ENCODE measurements at regions not wholly inside any gene's neighbourhood (a gene's known extent, or its start where the extent isn't known, plus 50 kb on each side); places are given as distances from the start of the nearest gene placed in this dataset.

GRCh38 chr1:98068016-98068415 is 147.2 kb upstream of the DPYD start:
- DNase-seq (ENCODE audit: low read depth in 2 of 2): no peak

- no peak for DNase-seq (ENCODE audit: low read depth in 2 of 2)
Measured at GRCh38 chr1:98066911-98067310, 146.1 kb upstream of the DPYD start.

GRCh38 chr1:98059620-98060019 is 138.8 kb upstream of the DPYD start:
- DNase-seq (ENCODE audit: low read depth in 2 of 2): no peak

- no peak for DNase-seq (ENCODE audit: low read depth in 2 of 2)
Measured at GRCh38 chr1:98058676-98059075, 137.8 kb upstream of the DPYD start.

GRCh38 chr1:98057236-98057910 is 136.5 kb upstream of the DPYD start:
- DNase-seq (ENCODE audit: low read depth in 2 of 2): no peak

GRCh38 chr1:98056781-98057180 is 135.9 kb upstream of the DPYD start:
- DNase-seq (ENCODE audit: low read depth in 2 of 2): no peak

- no peak for DNase-seq (ENCODE audit: low read depth in 2 of 2)
Measured at GRCh38 chr1:98055457-98055856, 134.6 kb upstream of the DPYD start.

- DNase-seq (ENCODE audit: low read depth in 2 of 2): no peak
Measured at GRCh38 chr1:98054786-98055185, 134.0 kb upstream of the DPYD start.

GRCh38 chr1:98054367-98054701 is 133.5 kb upstream of the DPYD start:
- DNase-seq (ENCODE audit: low read depth in 2 of 2): no peak

GRCh38 chr1:98053471-98054366 is 132.9 kb upstream of the DPYD start:
- DNase-seq (ENCODE audit: low read depth in 2 of 2): peak in 1 of 2 donors; percentile 23

GRCh38 chr1:98051065-98051675 is 130.3 kb upstream of the DPYD start:
- peak in 1 of 2 donors; percentile 51 for DNase-seq (ENCODE audit: low read depth in 2 of 2)

GRCh38 chr1:98049370-98050135 is 128.7 kb upstream of the DPYD start:
- DNase-seq (ENCODE audit: low read depth in 2 of 2): no peak

GRCh38 chr1:98048751-98049325 is 128.0 kb upstream of the DPYD start:
- no peak for DNase-seq (ENCODE audit: low read depth in 2 of 2)

- peak in 1 of 2 donors; percentile 7 for DNase-seq (ENCODE audit: low read depth in 2 of 2)
Measured at GRCh38 chr1:98048244-98048643, 127.4 kb upstream of the DPYD start.

- no peak for DNase-seq (ENCODE audit: low read depth in 2 of 2)
Measured at GRCh38 chr1:98047171-98047570, 126.3 kb upstream of the DPYD start.

- DNase-seq (ENCODE audit: low read depth in 2 of 2): no peak
Measured at GRCh38 chr1:98045767-98046641, 125.2 kb upstream of the DPYD start.

GRCh38 chr1:98045211-98045766 is 124.5 kb upstream of the DPYD start:
- DNase-seq (ENCODE audit: low read depth in 2 of 2): no peak

- DNase-seq (ENCODE audit: low read depth in 2 of 2): no peak
Measured at GRCh38 chr1:98044766-98045165, 123.9 kb upstream of the DPYD start.

GRCh38 chr1:98044071-98044697 is 123.3 kb upstream of the DPYD start:
- no peak for DNase-seq (ENCODE audit: low read depth in 2 of 2)

GRCh38 chr1:98035602-98036002 is 114.8 kb upstream of the DPYD start:
- DNase-seq (ENCODE audit: low read depth in 2 of 2): no peak
